ENCODE measurements at regions not wholly inside any gene's neighbourhood (a gene's known extent, or its start where the extent isn't known, plus 50 kb on each side); places are given as distances from the start of the nearest gene placed in this dataset.

- intact Hi-C loops (cut with DNase I) = no loop called here
- Histone ChIP-seq H3K9me3 (no peaks in the 10 kb centered on the region), H3K9ac (ENCODE audit: low read depth in 2 of 2, low read length in 2 of 2) (no peak overlapping the region), H3K4me3 (no peak overlapping the region), H3K27me3 (no peaks in the 10 kb centered on the region), H3K4me1 (no peaks in the 10 kb centered on the region), H3K27ac (no peak overlapping the region), H3K36me3 (no peaks in the 10 kb centered on the region)
- no peak for TF ChIP-seq CTCF (IDR thresholded peaks at IDR 0.05)
- DNase-seq = no peak
These were observed 104.9 kb upstream of the TANK start for GRCh38 chr2:161055289-161055688.

GRCh38 chr2:161059388-161059787 is 100.8 kb upstream of the TANK start:
- Histone ChIP-seq H3K27ac (no peak overlapping the region), H3K9ac (ENCODE audit: low read depth in 2 of 2, low read length in 2 of 2) (no peak overlapping the region), H3K9me3 (no peaks in the 10 kb centered on the region), H3K4me3 (no peak overlapping the region), H3K36me3 (no peaks in the 10 kb centered on the region), H3K27me3 (no peaks in the 10 kb centered on the region), H3K4me1 (no peaks in the 10 kb centered on the region)
- no peak for DNase-seq
- TF ChIP-seq CTCF (IDR thresholded peaks at IDR 0.05) = no peak
- intact Hi-C loops (cut with DNase I) = no loop called here

GRCh38 chr2:161061786-161062185 is 98.4 kb upstream of the TANK start:
- no peak for TF ChIP-seq CTCF (IDR thresholded peaks at IDR 0.05)
- Histone ChIP-seq H3K9ac (ENCODE audit: low read depth in 2 of 2, low read length in 2 of 2) (no peak overlapping the region), H3K9me3 (no peaks in the 10 kb centered on the region), H3K4me3 (no peak overlapping the region), H3K27ac (no peak overlapping the region), H3K36me3 (no peaks in the 10 kb centered on the region), H3K4me1 (no peaks in the 10 kb centered on the region), H3K27me3 (no peaks in the 10 kb centered on the region)
- intact Hi-C loops (cut with DNase I) = no loop called here
- no peak for DNase-seq

- no peaks in the 10 kb centered on the region for H3K9me3 ChIP-seq
- H3K4me1 ChIP-seq = no peaks in the 10 kb centered on the region
- H3K27ac ChIP-seq = no peak overlapping the region
- peak; percentile 84 for DNase-seq
- H3K9ac ChIP-seq (ENCODE audit: low read depth in 2 of 2, low read length in 2 of 2) = no peak overlapping the region
- TF ChIP-seq CTCF (IDR thresholded peaks at IDR 0.05) = peak; percentile 92
- intact Hi-C loops (cut with DNase I) = no loop called here
- no peaks in the 10 kb centered on the region for H3K36me3 ChIP-seq
- no peaks in the 10 kb centered on the region for H3K27me3 ChIP-seq
- H3K4me3 ChIP-seq = no peak overlapping the region
These were observed 96.9 kb upstream of the TANK start for GRCh38 chr2:161063157-161063945.

GRCh38 chr2:161063946-161064306 is 96.3 kb upstream of the TANK start:
- DNase-seq = no peak
- peak; percentile 1 for TF ChIP-seq CTCF (IDR thresholded peaks at IDR 0.05)
- intact Hi-C loops (cut with DNase I) = no loop called here
- Histone ChIP-seq H3K27ac (no peak overlapping the region), H3K9me3 (no peaks in the 10 kb centered on the region), H3K4me3 (no peak overlapping the region), H3K9ac (ENCODE audit: low read depth in 2 of 2, low read length in 2 of 2) (no peak overlapping the region), H3K27me3 (no peaks in the 10 kb centered on the region), H3K4me1 (no peaks in the 10 kb centered on the region), H3K36me3 (no peaks in the 10 kb centered on the region)
